ENCODE measurements at regions not wholly inside any gene's neighbourhood (a gene's known extent, or its start where the extent isn't known, plus 50 kb on each side); places are given as distances from the start of the nearest gene placed in this dataset.
A peak's percentile ranks its signal among the peaks of the same experiment; 100 is the strongest.

- TF ChIP-seq, protein P1, sequence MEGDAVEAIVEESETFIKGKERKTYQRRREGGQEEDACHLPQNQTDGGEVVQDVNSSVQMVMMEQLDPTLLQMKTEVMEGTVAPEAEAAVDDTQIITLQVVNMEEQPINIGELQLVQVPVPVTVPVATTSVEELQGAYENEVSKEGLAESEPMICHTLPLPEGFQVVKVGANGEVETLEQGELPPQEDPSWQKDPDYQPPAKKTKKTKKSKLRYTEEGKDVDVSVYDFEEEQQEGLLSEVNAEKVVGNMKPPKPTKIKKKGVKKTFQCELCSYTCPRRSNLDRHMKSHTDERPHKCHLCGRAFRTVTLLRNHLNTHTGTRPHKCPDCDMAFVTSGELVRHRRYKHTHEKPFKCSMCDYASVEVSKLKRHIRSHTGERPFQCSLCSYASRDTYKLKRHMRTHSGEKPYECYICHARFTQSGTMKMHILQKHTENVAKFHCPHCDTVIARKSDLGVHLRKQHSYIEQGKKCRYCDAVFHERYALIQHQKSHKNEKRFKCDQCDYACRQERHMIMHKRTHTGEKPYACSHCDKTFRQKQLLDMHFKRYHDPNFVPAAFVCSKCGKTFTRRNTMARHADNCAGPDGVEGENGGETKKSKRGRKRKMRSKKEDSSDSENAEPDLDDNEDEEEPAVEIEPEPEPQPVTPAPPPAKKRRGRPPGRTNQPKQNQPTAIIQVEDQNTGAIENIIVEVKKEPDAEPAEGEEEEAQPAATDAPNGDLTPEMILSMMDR (IDR thresholded peaks at IDR 0.05) = no peak
- TF ChIP-seq POLR2A (IDR thresholded peaks at IDR 0.05) = peak in 1 of 4 donors; percentile 34
Observed at GRCh38 chr9:107750741-107751566, 261.4 kb upstream of the KLF4 start.
